Endothelial cell of umbilical vein (primary cell): ENCODE measurements at regions not wholly inside any gene's neighbourhood (a gene's known extent, or its start where the extent isn't known, plus 50 kb on each side); places are given as distances from the start of the nearest gene placed in this dataset.

Experiments used
- BruUV-seq: library from RNA; stranded (reverse); fragments of 400-500 nt; replicated peaks from 2 replicates; lab custom pipeline; 2021; lab: Mats Ljungman, UMichigan
- CTCF ChIA-PET: fragments of 300-600, 350-600 bp; sonication (Branson Sonifier 250); formaldehyde crosslinking; loops from one replicate; lab custom pipeline; 2021; ENCODE audit warnings: antibody characterized with exemption, inconsistent platforms; lab: Charles Lee
- POLR2A ChIA-PET: fragments of 300-600, 350-600 bp; sonication (Branson Sonifier 250); formaldehyde crosslinking; loops from one replicate; lab custom pipeline; 2021; ENCODE audit warnings: antibody characterized with exemption, inconsistent platforms; lab: Charles Lee
- DNase-seq: peaks from one replicate; pipeline ENCODE4 v3.0.0-alpha.2; 2011; ENCODE audit warnings: low read depth, low spot score
- FAIRE-seq: peaks from 2 replicates; lab custom pipeline; 2011; peaks lifted over from hg19 to GRCh38; lab: Jason Lieb, UNC
- H2AFZ ChIP-seq: 2 replicates; pipeline ENCODE4 v1.6.0; 2012; ENCODE audit warnings: low read depth, low read length, control low read depth, inconsistent platforms
- H3K27ac ChIP-seq: 2 replicates; pipeline ENCODE4 v1.5.1; 2011; ENCODE audit warnings: low read depth, mild to moderate bottlenecking, control low read depth, low read length, moderate library complexity; ENCODE audit not compliant: insufficient read depth
- H3K27me3 ChIP-seq, 2 experiments: 2 replicates each; pipeline versions ENCODE4 v1.6.0 to v1.6.1; 2011; ENCODE audit warnings: low read length in 2 of 2, mixed read lengths in 1 of 2; ENCODE audit not compliant: control insufficient read depth in 2 of 2, insufficient read depth in 2 of 2
- H3K36me3 ChIP-seq, 2 experiments: 2 replicates in 1 of 2; 3 replicates in 1 of 2; pipeline ENCODE4 v1.5.1; 2011; ENCODE audit warnings: low read length in 2 of 2, mild to moderate bottlenecking in 1 of 2, moderate library complexity in 1 of 2; ENCODE audit not compliant: control insufficient read depth in 2 of 2, insufficient read depth in 2 of 2; ENCODE audit errors: extremely low read depth in 1 of 2
- H3K4me1 ChIP-seq: 3 replicates; pipeline ENCODE4 v1.5.1; 2011; ENCODE audit warnings: mild to moderate bottlenecking, low read length; ENCODE audit not compliant: control insufficient read depth, insufficient read depth; ENCODE audit errors: extremely low read depth
- H3K4me2 ChIP-seq: 2 replicates; pipeline ENCODE4 v1.6.1; 2011; ENCODE audit warnings: low read length, control low read depth, mixed read lengths; ENCODE audit not compliant: insufficient read depth
- H3K4me3 ChIP-seq, 3 experiments: fragments of 200-600 bp in 1 of 3; sonication (generic), shearing (Covaris generic) in 1 of 3; replicated peaks in 1 of 3; 2 replicates each; pipeline ENCODE4 v1.5.1; 2011 to 2016; ENCODE audit warnings: control low read depth in 3 of 3, low read length in 3 of 3, mild to moderate bottlenecking in 2 of 3, inconsistent platforms in 1 of 3, low read depth in 1 of 3, moderate library complexity in 1 of 3; ENCODE audit not compliant: insufficient read depth in 1 of 3
- H3K79me2 ChIP-seq: 2 replicates; pipeline ENCODE4 v1.6.0; 2012; ENCODE audit warnings: low read length, inconsistent platforms; ENCODE audit not compliant: control insufficient read depth, insufficient read depth
- H3K9ac ChIP-seq: replicated peaks from 2 replicates; pipeline ENCODE3; 2011; ENCODE audit warnings: low read length, control low read depth; ENCODE audit not compliant: insufficient read depth; ENCODE audit errors: extremely low read depth
- H3K9me1 ChIP-seq: replicated peaks from 3 replicates; pipeline ENCODE4 v1.6.0; 2011; ENCODE audit warnings: mild to moderate bottlenecking, low read length; ENCODE audit not compliant: control insufficient read depth, insufficient read depth; ENCODE audit errors: extremely low read depth
- H3K9me3 ChIP-seq: replicated peaks from 2 replicates; pipeline ENCODE4 v1.5.1; 2012; ENCODE audit warnings: low read length, inconsistent platforms; ENCODE audit not compliant: control insufficient read depth, insufficient read depth
- H4K20me1 ChIP-seq: replicated peaks from 2 replicates; pipeline ENCODE3; 2011; ENCODE audit warnings: mild to moderate bottlenecking, low read length; ENCODE audit not compliant: control insufficient read depth, insufficient read depth; ENCODE audit errors: extremely low read depth
- EZH2 ChIP-seq: IDR thresholded peaks from 2 replicates; pipeline ENCODE4 v1.6.1; 2012; ENCODE audit warnings: borderline replicate concordance, low read depth, mild to moderate bottlenecking, moderate library complexity, low read length, inconsistent platforms; ENCODE audit not compliant: severe bottlenecking
- FOS ChIP-seq: IDR thresholded peaks from 2 replicates; pipeline ENCODE4 v1.6.1; 2011; ENCODE audit warnings: mild to moderate bottlenecking, low read length, moderate library complexity, borderline replicate concordance; ENCODE audit not compliant: insufficient read depth
- GATA2 ChIP-seq: IDR thresholded peaks from 2 replicates; pipeline ENCODE4 v1.7.0; 2011; ENCODE audit warnings: low read depth, mild to moderate bottlenecking, moderate library complexity, mixed read lengths, low read length; ENCODE audit not compliant: insufficient read length, insufficient read depth
- JUN ChIP-seq: IDR thresholded peaks from 2 replicates; pipeline ENCODE4 v1.6.1; 2011; ENCODE audit warnings: borderline replicate concordance, low read depth; ENCODE audit not compliant: insufficient read length, insufficient read depth
- MYC ChIP-seq: IDR thresholded peaks from one replicate; pipeline ENCODE4 v1.6.1; 2011; ENCODE audit warnings: mild to moderate bottlenecking, low read depth, low read length
- POLR2A ChIP-seq: IDR thresholded peaks from 2 replicates; pipeline ENCODE4 v1.6.1; 2012; ENCODE audit warnings: low read depth, mild to moderate bottlenecking, control low read depth, low read length
- POLR2AphosphoS5 ChIP-seq: IDR thresholded peaks from 2 replicates; pipeline ENCODE4 v1.6.1; 2012; ENCODE audit warnings: low read depth, mild to moderate bottlenecking, control low read depth, low read length, moderate library complexity; ENCODE audit not compliant: insufficient read depth
- dilution Hi-C: fragments of 300-500 bp; cut with MboI; formaldehyde crosslinking; loops from one replicate; pipeline ENCODE4 v1.15.0; 2019; ENCODE audit warnings: low sequenced_read_pairs; ENCODE audit not compliant: extremely low pct_ligation_motif_present
- intact Hi-C: fragments of 100-400 bp; cut with micrococcal nuclease; formaldehyde crosslinking; loops from one replicate; pipeline ENCODE4 v1.10.0; 2022
- TF ChIP-seq, protein P1 (sequence below), 2 donors: IDR thresholded peaks; 1 replicate in 1 of 2; 2 replicates in 1 of 2; pipeline ENCODE4 v1.5.1; 2011; ENCODE audit warnings: low read length in 2 of 2, mild to moderate bottlenecking in 2 of 2, moderate library complexity in 2 of 2, control low read depth in 1 of 2, inconsistent platforms in 1 of 2, low read depth in 1 of 2; ENCODE audit not compliant: insufficient read depth in 1 of 2; ENCODE audit errors: extremely low read depth in 1 of 2
- TF ChIP-seq, protein P2 (sequence below): IDR thresholded peaks from 2 replicates; pipeline ENCODE4 v1.6.1; 2011; ENCODE audit not compliant: insufficient read depth, insufficient read length

DNA sequence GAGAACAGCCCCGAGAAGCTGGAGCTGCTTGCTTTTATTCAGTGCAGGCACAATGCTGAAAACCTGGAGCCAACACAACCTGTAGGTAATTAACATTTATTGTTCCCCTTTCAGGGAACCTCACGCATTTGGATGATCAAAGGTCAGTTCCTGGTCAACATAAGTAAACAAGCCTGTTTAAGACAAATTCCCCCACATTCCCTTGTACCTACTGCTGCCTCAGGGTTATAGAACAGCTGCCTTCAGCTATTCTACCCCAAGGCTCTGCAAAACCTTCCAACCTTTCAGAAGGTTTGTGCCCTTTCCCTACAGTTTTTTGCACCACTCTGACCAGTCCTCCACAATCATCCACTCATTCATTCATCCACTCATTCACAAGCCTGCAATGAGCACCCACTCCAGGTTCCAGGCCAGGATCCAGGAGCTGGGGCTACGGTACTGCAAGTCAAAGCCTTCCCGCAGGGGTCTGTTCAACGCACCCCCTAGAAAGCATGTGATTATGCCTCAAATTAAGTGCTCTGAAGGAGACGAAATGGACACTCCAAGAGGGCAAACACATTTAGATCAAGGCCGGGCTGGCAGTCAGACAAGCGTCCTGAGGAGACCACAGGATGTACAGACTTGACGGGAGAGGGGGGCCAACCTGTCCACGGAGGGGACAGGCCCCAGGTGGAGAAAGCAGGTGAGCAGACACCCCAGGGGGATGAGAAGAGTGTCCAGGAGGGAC, 683.9 kb downstream of the MATN1 start:
- no peaks in the 10 kb centered on the region for H3K9me3 ChIP-seq
- no peaks in the 10 kb centered on the region for H3K4me1 ChIP-seq
- no peak overlapping the region for H3K27ac ChIP-seq
- H3K4me2 ChIP-seq, result no peak overlapping the region
- no peak overlapping the region for H3K4me3 ChIP-seq
- no peak overlapping the region for H3K9ac ChIP-seq
- dilution Hi-C loops (no loop called here), intact Hi-C loops (no loop called here)
- CTCF ChIA-PET, result no interaction called here
- DNase-seq (no peak), FAIRE-seq (no peak)
- H3K9me1 ChIP-seq, result no peaks in the 10 kb centered on the region
- no peak overlapping the region for H2AFZ ChIP-seq
- no peaks in the 10 kb centered on the region for H3K79me2 ChIP-seq
- H3K36me3 ChIP-seq, result no peaks in the 10 kb centered on the region
- BruUV-seq, result no TSS peak
- TF ChIP-seq POLR2AphosphoS5 (no peak), POLR2A (no peak), GATA2 (no peak), JUN (no peak), EZH2 (no peak), MYC (no peak), FOS (no peak)
- TF ChIP-seq, protein P1, sequence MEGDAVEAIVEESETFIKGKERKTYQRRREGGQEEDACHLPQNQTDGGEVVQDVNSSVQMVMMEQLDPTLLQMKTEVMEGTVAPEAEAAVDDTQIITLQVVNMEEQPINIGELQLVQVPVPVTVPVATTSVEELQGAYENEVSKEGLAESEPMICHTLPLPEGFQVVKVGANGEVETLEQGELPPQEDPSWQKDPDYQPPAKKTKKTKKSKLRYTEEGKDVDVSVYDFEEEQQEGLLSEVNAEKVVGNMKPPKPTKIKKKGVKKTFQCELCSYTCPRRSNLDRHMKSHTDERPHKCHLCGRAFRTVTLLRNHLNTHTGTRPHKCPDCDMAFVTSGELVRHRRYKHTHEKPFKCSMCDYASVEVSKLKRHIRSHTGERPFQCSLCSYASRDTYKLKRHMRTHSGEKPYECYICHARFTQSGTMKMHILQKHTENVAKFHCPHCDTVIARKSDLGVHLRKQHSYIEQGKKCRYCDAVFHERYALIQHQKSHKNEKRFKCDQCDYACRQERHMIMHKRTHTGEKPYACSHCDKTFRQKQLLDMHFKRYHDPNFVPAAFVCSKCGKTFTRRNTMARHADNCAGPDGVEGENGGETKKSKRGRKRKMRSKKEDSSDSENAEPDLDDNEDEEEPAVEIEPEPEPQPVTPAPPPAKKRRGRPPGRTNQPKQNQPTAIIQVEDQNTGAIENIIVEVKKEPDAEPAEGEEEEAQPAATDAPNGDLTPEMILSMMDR (IDR thresholded peaks at IDR 0.05; ENCODE audit: extremely low read depth in 1 of 2, insufficient read depth in 1 of 2, low read depth in 1 of 2, low read length in 2 of 2), result no peak
- TF ChIP-seq, protein P2, sequence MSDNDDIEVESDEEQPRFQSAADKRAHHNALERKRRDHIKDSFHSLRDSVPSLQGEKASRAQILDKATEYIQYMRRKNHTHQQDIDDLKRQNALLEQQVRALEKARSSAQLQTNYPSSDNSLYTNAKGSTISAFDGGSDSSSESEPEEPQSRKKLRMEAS, result no peak
- no peaks in the 10 kb centered on the region for H4K20me1 ChIP-seq
- POLR2A ChIA-PET, result no interaction called here
- no peaks in the 10 kb centered on the region for H3K27me3 ChIP-seq
